ENCODE measurements at regions not wholly inside any gene's neighbourhood (a gene's known extent, or its start where the extent isn't known, plus 50 kb on each side); places are given as distances from the start of the nearest gene placed in this dataset.

DNA sequence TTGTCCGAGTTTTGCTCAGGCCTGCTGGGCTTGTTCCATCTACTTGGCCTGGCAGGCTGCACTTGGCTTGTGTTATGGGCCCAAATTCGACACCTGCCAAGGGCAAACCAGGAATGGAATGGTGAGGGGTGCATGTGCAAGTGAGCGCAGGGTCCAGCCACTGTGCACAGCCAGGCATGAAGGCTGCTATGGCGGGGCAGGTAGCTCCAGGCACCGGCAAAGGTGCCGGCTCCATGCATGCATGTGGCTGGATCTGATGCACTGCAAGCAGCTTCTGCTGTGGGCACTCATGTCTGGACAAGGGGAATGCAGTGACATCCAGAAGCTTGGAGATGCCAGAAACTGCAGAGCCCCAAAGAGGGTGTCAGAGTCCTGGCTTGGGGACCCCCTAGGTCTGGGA lies 463.0 kb downstream of the EPHA3 start:
- TF ChIP-seq, protein P1, sequence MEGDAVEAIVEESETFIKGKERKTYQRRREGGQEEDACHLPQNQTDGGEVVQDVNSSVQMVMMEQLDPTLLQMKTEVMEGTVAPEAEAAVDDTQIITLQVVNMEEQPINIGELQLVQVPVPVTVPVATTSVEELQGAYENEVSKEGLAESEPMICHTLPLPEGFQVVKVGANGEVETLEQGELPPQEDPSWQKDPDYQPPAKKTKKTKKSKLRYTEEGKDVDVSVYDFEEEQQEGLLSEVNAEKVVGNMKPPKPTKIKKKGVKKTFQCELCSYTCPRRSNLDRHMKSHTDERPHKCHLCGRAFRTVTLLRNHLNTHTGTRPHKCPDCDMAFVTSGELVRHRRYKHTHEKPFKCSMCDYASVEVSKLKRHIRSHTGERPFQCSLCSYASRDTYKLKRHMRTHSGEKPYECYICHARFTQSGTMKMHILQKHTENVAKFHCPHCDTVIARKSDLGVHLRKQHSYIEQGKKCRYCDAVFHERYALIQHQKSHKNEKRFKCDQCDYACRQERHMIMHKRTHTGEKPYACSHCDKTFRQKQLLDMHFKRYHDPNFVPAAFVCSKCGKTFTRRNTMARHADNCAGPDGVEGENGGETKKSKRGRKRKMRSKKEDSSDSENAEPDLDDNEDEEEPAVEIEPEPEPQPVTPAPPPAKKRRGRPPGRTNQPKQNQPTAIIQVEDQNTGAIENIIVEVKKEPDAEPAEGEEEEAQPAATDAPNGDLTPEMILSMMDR (conservative IDR thresholded peaks at IDR 0.05) = no peak
- TF ChIP-seq EZH2 (IDR thresholded peaks at IDR 0.05; ENCODE audit: low read depth) = no peak
